Activated T-helper 1 cell treated with anti-CD3 and anti-CD28 coated beads, Interleukin-12 subunit alpha, Interleukin-12 subunit beta, Interleukin-2, Interleukin-4 antibody, amounts not matched to agents 30 ng/mL and 10 ng/mL and 1 ng/mL, durations not matched to agents 14 hours and 24 hours and 36 hours (primary cell): ENCODE measurements at regions not wholly inside any gene's neighbourhood (a gene's known extent, or its start where the extent isn't known, plus 50 kb on each side); places are given as distances from the start of the nearest gene placed in this dataset.

Experiments
- DNase-seq: peaks from one replicate; pipeline ENCODE4 v3.0.0; 2021; ENCODE audit warnings: low spot score
- H3K27ac Mint-ChIP-seq: one replicate; pipeline ENCODE4 v1.8.0; 2021; ENCODE audit warnings: mild to moderate bottlenecking, mixed read lengths
- H3K27me3 Mint-ChIP-seq: one replicate; pipeline ENCODE4 v1.8.0; 2022; ENCODE audit warnings: mild to moderate bottlenecking, moderate library complexity, mixed read lengths; ENCODE audit not compliant: insufficient read depth
- H3K36me3 Mint-ChIP-seq: one replicate; pipeline ENCODE4 v1.8.0; 2021; ENCODE audit warnings: low read depth, mixed read lengths
- H3K4me1 Mint-ChIP-seq: one replicate; pipeline ENCODE4 v1.8.0; 2021; ENCODE audit warnings: low read depth, mixed read lengths
- H3K4me3 Mint-ChIP-seq: one replicate; pipeline ENCODE4 v1.8.0; 2021; ENCODE audit warnings: mild to moderate bottlenecking, moderate library complexity, mixed read lengths
- H3K9me3 Mint-ChIP-seq: one replicate; pipeline ENCODE4 v1.8.0; 2021; ENCODE audit warnings: mixed read lengths
- intact Hi-C: fragments of 100-400 bp; cut with micrococcal nuclease; formaldehyde crosslinking; loops from one replicate; pipeline ENCODE4 v1.15.1; 2024

GRCh38 chr19:30158893-30159245 is 213.3 kb upstream of the ZNF536 start:
- no peaks in the 10 kb centered on the region for H3K27me3 Mint-ChIP-seq
- no peak overlapping the region for H3K4me3 Mint-ChIP-seq
- H3K4me1 Mint-ChIP-seq: no peaks in the 10 kb centered on the region
- H3K9me3 Mint-ChIP-seq: no peaks in the 10 kb centered on the region
- intact Hi-C loops: no loop called here
- no peaks in the 10 kb centered on the region for H3K36me3 Mint-ChIP-seq
- no peak overlapping the region for H3K27ac Mint-ChIP-seq
- DNase-seq: no peak

- no peaks in the 10 kb centered on the region for H3K36me3 Mint-ChIP-seq
- H3K27ac Mint-ChIP-seq: no peak overlapping the region
- intact Hi-C loops: no loop called here
- no peak for DNase-seq
- no peaks in the 10 kb centered on the region for H3K4me1 Mint-ChIP-seq
- H3K27me3 Mint-ChIP-seq: no peaks in the 10 kb centered on the region
- H3K4me3 Mint-ChIP-seq: no peak overlapping the region
- H3K9me3 Mint-ChIP-seq: no peaks in the 10 kb centered on the region
Observed at GRCh38 chr19:30159636-30160035, 212.5 kb upstream of the ZNF536 start.

DNA sequence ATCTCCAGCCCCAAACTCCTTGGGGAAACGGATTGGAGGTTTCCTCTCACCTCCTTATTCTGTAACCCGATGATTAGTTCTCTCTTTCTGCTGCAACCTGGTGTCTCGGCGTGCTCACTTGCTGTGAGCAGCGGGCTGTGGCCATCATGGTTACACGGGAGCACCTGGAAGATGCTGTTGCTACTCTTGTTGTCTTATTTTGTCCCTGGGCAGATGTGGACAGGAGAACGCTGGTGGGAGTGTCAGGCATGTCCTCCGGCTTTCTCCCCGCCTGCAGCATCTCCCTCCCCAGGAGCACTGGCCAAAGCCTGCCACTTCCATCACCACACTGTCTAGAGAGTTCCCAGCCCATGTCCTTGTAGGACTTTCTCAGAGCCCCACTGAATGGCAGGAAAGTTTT is 211.8 kb upstream of the ZNF536 start:
- no peak overlapping the region for H3K27ac Mint-ChIP-seq
- H3K4me3 Mint-ChIP-seq: no peak overlapping the region
- H3K4me1 Mint-ChIP-seq: no peaks in the 10 kb centered on the region
- no peaks in the 10 kb centered on the region for H3K9me3 Mint-ChIP-seq
- intact Hi-C loops: no loop called here
- no peaks in the 10 kb centered on the region for H3K36me3 Mint-ChIP-seq
- H3K27me3 Mint-ChIP-seq: no peaks in the 10 kb centered on the region
- DNase-seq: no peak

GRCh38 chr19:30161021-30161655 is 211.0 kb upstream of the ZNF536 start:
- Mint-ChIP-seq H3K27me3 (no peaks in the 10 kb centered on the region), H3K36me3 (no peaks in the 10 kb centered on the region)

DNA sequence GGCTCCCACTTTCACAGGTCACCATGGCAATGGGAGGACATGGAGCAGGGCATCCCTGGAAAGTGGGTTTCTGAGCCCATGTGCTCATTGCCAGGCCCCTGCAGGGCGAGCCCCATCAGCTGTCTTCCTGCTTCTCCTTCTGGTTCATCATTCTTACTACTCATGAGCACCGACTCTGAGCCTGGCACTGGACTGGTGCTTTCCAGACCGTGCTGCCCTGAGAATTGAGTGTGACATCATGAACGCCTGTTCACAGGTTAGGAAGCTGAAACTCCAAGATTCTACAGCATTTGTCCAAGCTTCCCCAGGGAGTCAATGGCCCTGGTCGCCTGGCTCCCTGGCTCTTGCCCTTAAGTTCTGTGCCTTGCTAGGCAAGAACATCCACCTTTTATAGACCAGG is 210.4 kb upstream of the ZNF536 start:
- no peak overlapping the region for H3K27ac Mint-ChIP-seq
- H3K36me3 Mint-ChIP-seq: no peaks in the 10 kb centered on the region
- no peaks in the 10 kb centered on the region for H3K4me1 Mint-ChIP-seq
- no peaks in the 10 kb centered on the region for H3K27me3 Mint-ChIP-seq
- DNase-seq: no peak
- intact Hi-C loops: no loop called here
- H3K9me3 Mint-ChIP-seq: no peaks in the 10 kb centered on the region
- H3K4me3 Mint-ChIP-seq: no peak overlapping the region

More at GRCh38 chr19:30161021-30161655, 211.0 kb upstream of the ZNF536 start:
- no peak overlapping the region for H3K27ac Mint-ChIP-seq
- H3K9me3 Mint-ChIP-seq: no peaks in the 10 kb centered on the region
- no peak overlapping the region for H3K4me3 Mint-ChIP-seq
- DNase-seq: no peak
- intact Hi-C loops: no loop called here
- H3K4me1 Mint-ChIP-seq: no peaks in the 10 kb centered on the region

DNA sequence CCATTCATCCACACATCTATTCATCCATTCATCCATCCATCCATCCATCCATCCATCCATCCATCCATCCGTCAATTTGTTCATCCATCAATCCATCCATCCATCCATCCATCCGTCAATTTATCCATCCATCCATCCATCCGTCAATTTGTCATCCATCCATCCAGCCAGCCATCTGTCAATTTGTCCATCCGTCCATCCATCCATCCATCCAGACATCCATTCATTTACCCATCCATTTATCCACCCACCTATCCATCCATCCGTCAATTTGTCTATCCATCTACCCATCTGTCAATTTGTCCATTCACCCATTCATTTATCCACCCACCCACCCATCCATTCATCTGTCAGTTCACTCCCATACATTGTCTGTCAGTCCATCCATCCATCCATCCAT is 209.5 kb upstream of the ZNF536 start:
- H3K9me3 Mint-ChIP-seq: no peaks in the 10 kb centered on the region
- no peak overlapping the region for H3K4me3 Mint-ChIP-seq
- no peak for DNase-seq
- H3K36me3 Mint-ChIP-seq: no peaks in the 10 kb centered on the region
- no peaks in the 10 kb centered on the region for H3K4me1 Mint-ChIP-seq
- no peak overlapping the region for H3K27ac Mint-ChIP-seq
- intact Hi-C loops: no loop called here
- H3K27me3 Mint-ChIP-seq: no peaks in the 10 kb centered on the region

DNA sequence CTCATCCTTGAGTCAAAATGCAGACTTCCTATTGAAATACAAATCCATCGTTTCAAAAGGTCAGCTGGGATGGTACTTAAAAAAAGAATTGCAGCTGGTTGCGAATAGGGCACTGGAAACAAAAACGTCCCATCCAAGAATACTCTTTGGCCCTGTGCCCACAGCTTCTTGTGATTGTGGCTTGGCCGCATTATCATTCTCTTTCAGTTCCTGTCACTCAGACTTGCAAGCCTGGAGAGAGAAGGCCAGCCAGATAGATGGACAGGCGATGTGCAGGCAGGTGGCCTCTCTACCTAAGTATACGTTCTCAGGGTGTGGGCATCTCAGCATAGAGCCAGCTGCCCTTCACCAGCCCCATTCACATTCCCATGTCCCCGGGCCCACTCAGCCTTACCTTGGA is 208.5 kb upstream of the ZNF536 start:
- Mint-ChIP-seq H3K9me3 (no peaks in the 10 kb centered on the region), H3K4me3 (no peak overlapping the region), H3K27ac (no peak overlapping the region), H3K27me3 (no peaks in the 10 kb centered on the region), H3K4me1 (no peaks in the 10 kb centered on the region), H3K36me3 (no peaks in the 10 kb centered on the region)
- intact Hi-C loops: no loop called here
- DNase-seq: no peak

- Mint-ChIP-seq H3K9me3 (no peaks in the 10 kb centered on the region), H3K27me3 (no peaks in the 10 kb centered on the region), H3K27ac (no peak overlapping the region), H3K36me3 (no peaks in the 10 kb centered on the region), H3K4me1 (no peaks in the 10 kb centered on the region), H3K4me3 (no peak overlapping the region)
- intact Hi-C loops: no loop called here
- no peak for DNase-seq
Observed at GRCh38 chr19:30165228-30165813, 206.9 kb upstream of the ZNF536 start.

- H3K4me1 Mint-ChIP-seq: no peaks in the 10 kb centered on the region
- no peak overlapping the region for H3K27ac Mint-ChIP-seq
- H3K4me3 Mint-ChIP-seq: no peak overlapping the region
- no peaks in the 10 kb centered on the region for H3K9me3 Mint-ChIP-seq
- H3K36me3 Mint-ChIP-seq: no peaks in the 10 kb centered on the region
- no peaks in the 10 kb centered on the region for H3K27me3 Mint-ChIP-seq
- intact Hi-C loops: no loop called here
- no peak for DNase-seq
Observed at GRCh38 chr19:30167206-30167868, 204.8 kb upstream of the ZNF536 start.

- Mint-ChIP-seq H3K4me3 (no peak overlapping the region), H3K36me3 (no peaks in the 10 kb centered on the region), H3K27ac (no peak overlapping the region), H3K4me1 (no peaks in the 10 kb centered on the region), H3K27me3 (no peaks in the 10 kb centered on the region), H3K9me3 (no peaks in the 10 kb centered on the region)
- intact Hi-C loops: no loop called here
- DNase-seq: no peak
Observed at GRCh38 chr19:30167976-30168635, 204.1 kb upstream of the ZNF536 start.

DNA sequence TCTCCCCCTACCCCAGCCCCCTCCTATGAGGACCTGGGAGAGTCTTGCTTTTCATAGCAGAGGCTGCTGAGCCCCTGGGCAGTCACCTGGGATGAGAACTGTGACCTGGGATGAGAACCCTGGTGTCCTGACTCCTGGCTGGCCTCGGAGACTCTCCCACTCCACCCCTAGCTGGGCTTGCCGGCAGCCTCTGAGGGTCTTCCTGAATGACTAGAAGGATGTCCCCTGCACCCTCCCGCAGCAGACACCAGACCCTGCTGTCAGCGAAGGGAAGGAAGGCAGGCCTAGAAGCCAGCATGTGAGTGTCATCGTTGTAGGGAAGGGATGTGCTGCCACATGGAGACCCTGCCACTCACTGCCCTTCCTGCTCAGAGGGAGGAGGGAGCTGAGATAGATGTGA is 203.4 kb upstream of the ZNF536 start:
- no peaks in the 10 kb centered on the region for H3K4me1 Mint-ChIP-seq
- no peak for DNase-seq
- intact Hi-C loops: no loop called here
- H3K27me3 Mint-ChIP-seq: no peaks in the 10 kb centered on the region
- H3K4me3 Mint-ChIP-seq: no peak overlapping the region
- no peaks in the 10 kb centered on the region for H3K9me3 Mint-ChIP-seq
- no peaks in the 10 kb centered on the region for H3K36me3 Mint-ChIP-seq
- H3K27ac Mint-ChIP-seq: no peak overlapping the region

GRCh38 chr19:30169196-30169900 is 202.8 kb upstream of the ZNF536 start:
- DNase-seq: no peak
- H3K9me3 Mint-ChIP-seq: no peaks in the 10 kb centered on the region
- H3K27ac Mint-ChIP-seq: no peak overlapping the region
- intact Hi-C loops: no loop called here
- H3K36me3 Mint-ChIP-seq: no peaks in the 10 kb centered on the region
- H3K4me3 Mint-ChIP-seq: no peak overlapping the region
- H3K4me1 Mint-ChIP-seq: no peaks in the 10 kb centered on the region
- H3K27me3 Mint-ChIP-seq: no peaks in the 10 kb centered on the region

DNA sequence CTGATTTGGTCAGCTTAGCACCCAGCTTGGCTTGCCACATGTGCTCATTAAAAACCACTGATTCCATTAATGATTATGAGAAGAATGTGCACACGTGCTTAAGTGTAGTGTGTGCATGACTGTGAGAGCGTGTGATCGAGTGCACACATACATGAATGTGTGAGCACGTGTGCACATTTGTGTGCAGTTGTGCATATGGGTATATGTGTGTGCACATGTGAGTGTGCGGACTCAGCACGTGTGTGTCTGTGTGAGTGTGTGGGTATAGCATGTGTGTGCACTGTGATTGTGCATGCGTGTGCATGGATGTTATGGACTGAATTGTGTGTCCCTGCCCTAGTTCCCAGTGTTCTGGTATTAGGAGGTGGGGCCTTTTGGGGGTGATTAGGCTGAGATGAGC is 202.1 kb upstream of the ZNF536 start:
- no peak overlapping the region for H3K27ac Mint-ChIP-seq
- no peaks in the 10 kb centered on the region for H3K9me3 Mint-ChIP-seq
- no peak overlapping the region for H3K4me3 Mint-ChIP-seq
- H3K27me3 Mint-ChIP-seq: no peaks in the 10 kb centered on the region
- no peaks in the 10 kb centered on the region for H3K36me3 Mint-ChIP-seq
- no peak for DNase-seq
- H3K4me1 Mint-ChIP-seq: no peaks in the 10 kb centered on the region
- intact Hi-C loops: no loop called here
